Retinal pigment epithelial cell (primary cell): ENCODE measurements at regions not wholly inside any gene's neighbourhood (a gene's known extent, or its start where the extent isn't known, plus 50 kb on each side); places are given as distances from the start of the nearest gene placed in this dataset.

Experiments used
- DNase-seq: peaks from one replicate; pipeline ENCODE4 v3.0.0-alpha.2; 2010; ENCODE audit warnings: low read depth
- H3K4me3 ChIP-seq: 2 replicates; pipeline ENCODE4 v1.5.1; 2011; ENCODE audit warnings: mild to moderate bottlenecking, low read length, control low read depth, moderate library complexity
- TF ChIP-seq, protein P1 (sequence below): conservative IDR thresholded peaks from 2 replicates; pipeline ENCODE4 v1.5.1; 2011; ENCODE audit warnings: low read depth, low read length, control low read depth, inconsistent platforms

DNA sequence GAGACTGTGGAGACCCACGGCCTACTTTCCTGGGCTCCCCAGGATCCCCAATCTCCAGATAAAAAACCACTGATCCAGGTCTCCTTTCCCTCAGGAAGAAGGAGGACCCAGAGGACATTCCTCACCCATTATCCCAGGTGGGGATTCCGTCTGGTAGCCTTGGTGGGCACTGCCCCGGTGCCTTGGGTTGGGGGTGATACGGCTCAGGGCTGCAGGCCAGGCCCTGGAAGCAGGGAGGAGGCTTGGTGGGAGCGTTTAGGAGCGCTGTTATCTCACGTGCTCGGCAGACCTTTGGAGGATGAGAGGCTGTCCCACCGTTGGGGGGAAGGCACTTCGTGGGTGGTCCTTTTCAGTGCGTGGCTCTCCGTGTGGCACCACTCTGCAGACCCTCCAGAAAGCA is 926.3 kb downstream of the BRD1 start:
- H3K4me3 ChIP-seq, result no peak overlapping the region
- DNase-seq, result no peak
- TF ChIP-seq, protein P1, sequence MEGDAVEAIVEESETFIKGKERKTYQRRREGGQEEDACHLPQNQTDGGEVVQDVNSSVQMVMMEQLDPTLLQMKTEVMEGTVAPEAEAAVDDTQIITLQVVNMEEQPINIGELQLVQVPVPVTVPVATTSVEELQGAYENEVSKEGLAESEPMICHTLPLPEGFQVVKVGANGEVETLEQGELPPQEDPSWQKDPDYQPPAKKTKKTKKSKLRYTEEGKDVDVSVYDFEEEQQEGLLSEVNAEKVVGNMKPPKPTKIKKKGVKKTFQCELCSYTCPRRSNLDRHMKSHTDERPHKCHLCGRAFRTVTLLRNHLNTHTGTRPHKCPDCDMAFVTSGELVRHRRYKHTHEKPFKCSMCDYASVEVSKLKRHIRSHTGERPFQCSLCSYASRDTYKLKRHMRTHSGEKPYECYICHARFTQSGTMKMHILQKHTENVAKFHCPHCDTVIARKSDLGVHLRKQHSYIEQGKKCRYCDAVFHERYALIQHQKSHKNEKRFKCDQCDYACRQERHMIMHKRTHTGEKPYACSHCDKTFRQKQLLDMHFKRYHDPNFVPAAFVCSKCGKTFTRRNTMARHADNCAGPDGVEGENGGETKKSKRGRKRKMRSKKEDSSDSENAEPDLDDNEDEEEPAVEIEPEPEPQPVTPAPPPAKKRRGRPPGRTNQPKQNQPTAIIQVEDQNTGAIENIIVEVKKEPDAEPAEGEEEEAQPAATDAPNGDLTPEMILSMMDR, result no peak

DNA sequence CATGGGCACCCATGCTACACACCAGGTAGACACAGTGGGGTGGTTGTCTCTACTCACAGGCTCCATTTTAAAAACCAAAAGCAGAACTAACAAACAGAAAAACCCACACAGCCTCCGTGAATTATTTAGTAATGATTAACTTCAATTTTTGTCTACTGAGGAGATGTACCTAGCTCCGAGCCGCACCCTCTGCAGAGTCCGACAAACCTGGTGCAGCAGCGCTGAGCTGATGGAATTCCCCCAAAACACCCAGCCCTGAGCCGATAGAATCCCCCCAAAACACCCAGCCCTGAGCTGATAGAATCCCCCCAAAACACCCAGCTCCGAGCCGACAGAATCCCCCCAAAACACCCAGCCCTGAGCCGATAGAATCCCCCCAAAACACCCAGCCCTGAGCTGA is 927.0 kb downstream of the BRD1 start:
- no peak overlapping the region for H3K4me3 ChIP-seq
- TF ChIP-seq, protein P1, result no peak
- DNase-seq, result no peak

DNA sequence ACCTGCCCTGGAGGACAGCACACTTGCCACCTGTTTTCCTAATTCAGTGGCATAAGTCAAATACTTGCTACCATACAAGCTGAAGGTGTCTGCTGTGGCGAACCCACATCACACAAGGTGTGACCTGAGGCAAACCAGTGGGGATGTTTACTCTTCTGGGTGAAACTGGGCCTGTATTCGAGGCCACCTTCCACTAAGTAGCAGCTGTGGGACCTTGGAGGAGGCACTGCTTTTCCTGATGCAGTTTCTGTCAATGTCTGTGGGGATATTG is 927.4 kb downstream of the BRD1 start:
- DNase-seq, result no peak

DNA sequence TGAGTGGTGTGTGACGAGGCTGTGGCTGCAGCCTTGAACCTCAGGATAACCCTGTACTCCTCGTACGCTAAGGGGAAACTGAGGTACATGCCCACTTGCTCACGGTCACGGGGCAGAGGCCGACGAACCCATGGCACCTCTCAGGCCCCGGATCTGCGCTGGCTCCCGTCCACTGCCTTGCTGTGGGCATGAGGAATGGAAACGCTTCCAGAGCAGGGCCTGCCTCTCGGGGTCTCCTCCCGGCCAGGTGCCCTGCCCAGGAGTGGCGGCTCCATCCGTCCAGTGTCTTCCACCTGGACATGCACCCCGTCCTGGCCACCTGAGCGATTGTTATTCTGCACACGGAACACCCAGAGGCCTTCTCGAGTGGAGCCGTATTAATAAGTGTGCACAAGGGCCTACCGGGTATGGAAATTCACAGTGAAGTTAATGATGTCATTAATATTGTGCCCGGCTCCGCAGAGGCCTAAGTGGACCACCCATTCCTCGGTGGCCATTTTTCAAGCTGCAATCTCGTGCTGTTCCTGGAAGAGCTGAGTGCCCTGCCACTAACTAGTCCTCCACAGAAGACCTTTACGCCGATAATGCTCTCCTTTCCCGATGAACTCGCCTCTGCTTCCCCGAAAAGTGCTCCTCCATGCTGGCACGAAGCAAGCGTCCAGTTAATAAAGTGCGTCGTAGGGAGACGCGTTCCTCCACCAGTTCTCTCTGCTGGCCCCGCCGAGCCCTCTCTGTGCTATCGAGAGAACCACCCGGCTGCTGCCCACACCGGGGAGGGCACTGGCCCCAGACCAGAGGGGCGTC is 927.9 kb downstream of the BRD1 start:
- no peak overlapping the region for H3K4me3 ChIP-seq
- TF ChIP-seq, protein P1, result no peak
- DNase-seq, result no peak

More for the DNA sequence above, 927.4 kb downstream of the BRD1 start:
- H3K4me3 ChIP-seq, result no peak overlapping the region
- TF ChIP-seq, protein P1, result no peak

DNA sequence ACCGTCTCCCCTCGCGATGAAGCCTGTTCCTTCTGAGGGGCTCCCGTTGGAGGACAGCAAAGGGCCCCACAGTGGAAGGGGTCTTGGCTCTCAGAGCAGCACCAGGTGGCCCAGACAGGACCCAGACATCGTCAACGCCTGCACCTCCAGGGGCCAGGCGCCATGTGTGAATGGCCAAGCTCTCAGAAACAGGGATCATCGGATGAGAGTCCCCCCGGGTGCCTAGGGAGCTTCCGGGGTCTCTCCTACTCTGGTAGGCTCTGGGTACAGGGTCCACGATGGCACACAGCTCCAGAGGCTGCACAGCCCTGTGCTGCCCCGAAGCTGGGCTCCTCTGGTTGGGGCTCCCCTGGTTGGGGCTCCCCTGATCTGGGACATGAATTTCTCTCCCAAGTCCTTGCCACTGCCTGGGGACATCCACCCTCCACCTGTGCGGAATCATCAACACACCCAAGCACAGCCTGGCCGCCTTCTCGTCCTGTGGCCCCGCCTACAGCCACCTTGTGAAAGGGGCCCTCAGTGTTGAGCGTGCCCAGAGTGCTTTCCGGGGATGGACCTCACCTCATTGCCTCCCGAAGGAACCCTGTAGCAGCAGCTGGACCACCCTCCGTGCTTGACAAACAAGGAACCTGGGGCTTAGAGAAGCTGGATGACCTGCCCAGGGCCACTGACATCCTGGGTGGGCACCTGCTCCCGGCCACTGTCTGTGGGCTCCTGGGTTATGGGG is 929.0 kb downstream of the BRD1 start:
- no peak overlapping the region for H3K4me3 ChIP-seq
- no peak for DNase-seq
- TF ChIP-seq, protein P1, result no peak

DNA sequence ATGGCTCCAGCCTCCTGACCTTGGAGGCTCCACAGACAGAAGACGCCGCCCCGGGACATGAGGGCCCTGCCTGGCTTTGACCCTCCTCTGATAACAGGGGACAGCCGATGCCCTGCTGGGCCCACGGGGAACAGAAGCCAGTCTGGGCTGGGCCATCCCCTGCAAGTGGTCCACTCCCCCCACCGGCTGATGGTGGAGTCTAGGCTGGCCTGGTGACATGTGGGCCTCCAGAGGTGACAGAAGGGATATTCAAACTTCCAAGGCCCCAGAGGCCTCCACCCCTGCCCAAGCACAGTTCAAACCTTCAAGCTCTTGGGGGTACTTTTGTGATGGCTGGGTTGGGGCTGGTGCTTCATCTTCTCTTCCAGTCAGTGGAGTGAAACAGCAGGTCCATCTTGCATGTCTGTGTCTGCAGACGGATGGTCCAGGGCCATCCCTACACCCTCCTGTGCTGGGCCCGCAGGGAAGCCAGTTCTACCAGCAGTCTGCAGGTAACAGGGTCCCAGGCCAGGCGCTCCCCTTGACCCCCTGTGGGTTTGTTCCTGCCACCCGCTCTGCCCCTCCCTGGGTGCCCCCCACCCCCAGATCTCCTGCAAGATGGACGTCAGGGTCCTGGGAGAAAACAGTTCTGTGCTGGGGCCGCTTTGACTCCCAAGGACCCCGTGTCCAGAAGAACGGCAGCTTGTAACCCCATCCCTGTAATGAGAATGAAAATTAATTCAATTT is 929.9 kb downstream of the BRD1 start:
- no peak overlapping the region for H3K4me3 ChIP-seq
- TF ChIP-seq, protein P1, result no peak
- DNase-seq, result no peak
